T-helper 9 cell (primary cell): ENCODE measurements at regions not wholly inside any gene's neighbourhood (a gene's known extent, or its start where the extent isn't known, plus 50 kb on each side); places are given as distances from the start of the nearest gene placed in this dataset.
"Not testable (repeated sequence)": the region's sequence is repeated elsewhere in the genome, so short reads cannot be mapped to it uniquely, and the experiment has no call there.

Experiments used
- DNase-seq: peaks from one replicate; pipeline ENCODE4 v3.0.0-alpha.2; 2020

GRCh38 chr6:147924598-147924997, 416.1 kb downstream of the SAMD5 start:
- no peak for DNase-seq

DNA sequence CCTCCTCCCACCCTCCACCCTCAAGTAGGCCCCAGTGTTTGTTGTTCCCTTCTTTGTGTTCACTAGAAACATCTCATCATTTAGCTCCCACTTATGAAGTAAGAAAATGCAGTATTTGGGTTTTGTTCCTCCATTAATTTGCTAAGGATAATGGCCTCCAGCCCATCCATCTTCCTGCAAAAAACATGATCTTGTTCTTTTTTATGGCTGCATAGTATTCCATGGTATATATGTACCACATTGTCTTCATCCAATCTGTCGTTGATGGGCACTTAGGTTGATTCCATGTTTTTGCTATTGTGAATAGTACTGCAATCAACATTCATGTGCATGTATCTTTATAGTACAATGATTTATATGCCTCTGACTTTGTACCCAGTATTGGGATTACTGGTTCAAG, 416.8 kb upstream of the SASH1 start:
- DNase-seq = no peak

DNA sequence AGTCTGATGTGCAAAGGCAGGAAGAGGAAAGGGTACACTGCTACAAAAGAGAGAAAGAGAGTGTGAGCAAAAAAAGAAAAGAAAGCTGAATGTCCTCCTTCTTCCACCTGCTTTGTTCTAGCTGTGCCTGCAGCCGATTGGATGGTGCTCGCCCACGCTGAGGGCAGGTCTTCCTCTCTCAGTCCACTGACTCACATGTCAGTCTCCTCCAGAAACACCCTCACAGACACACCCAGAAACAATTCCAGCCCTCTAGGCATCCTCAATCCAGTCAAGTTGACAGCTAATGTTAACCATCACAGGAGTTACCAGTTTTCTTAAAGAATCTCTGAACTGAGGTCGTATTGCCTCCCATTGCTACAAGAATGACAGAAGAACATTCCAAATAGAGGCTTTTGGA, 411.9 kb upstream of the SASH1 start:
- no peak for DNase-seq

DNA sequence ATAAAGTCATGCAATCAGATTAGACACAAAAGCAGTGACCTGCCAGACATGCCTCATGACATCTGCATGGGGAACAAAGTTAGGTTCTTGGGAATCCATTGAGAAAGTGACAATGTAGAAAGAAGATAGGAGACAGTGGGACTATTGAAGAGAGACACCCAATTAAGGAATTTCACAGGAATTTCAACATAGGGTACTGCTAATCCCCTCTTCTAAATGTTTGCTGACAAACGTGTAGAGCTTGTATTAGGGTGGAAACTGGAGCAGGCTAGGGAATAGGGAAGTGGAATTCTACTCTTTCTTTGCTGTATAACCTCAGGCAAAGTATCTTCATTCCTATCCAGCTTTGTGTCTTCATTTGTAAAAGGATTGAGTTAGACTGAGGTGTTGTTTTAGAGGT, 409.4 kb upstream of the SASH1 start:
- DNase-seq = no peak

DNA sequence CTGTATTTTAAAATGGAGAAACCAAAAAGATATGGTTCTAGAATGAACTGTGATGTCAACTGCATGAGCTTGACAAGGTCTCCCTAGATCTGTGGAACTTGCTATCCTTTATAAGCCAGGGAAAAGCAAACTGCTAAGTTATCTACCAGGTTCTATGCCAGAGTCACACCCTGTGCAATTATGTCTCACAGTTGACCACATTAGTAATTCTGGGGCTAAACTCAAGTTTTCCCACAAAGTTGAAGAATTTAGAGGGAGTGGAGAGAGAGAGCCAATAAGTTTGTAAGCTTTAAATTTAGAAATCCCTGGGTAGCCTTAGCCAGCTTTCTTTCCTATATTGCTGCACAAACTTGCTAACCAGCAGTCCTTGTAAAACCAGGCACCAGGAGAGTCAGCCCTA, 407.0 kb upstream of the SASH1 start:
- DNase-seq = no peak

- DNase-seq = no peak
These were observed 405.8 kb upstream of the SASH1 start for GRCh38 chr6:147936703-147937470.

DNA sequence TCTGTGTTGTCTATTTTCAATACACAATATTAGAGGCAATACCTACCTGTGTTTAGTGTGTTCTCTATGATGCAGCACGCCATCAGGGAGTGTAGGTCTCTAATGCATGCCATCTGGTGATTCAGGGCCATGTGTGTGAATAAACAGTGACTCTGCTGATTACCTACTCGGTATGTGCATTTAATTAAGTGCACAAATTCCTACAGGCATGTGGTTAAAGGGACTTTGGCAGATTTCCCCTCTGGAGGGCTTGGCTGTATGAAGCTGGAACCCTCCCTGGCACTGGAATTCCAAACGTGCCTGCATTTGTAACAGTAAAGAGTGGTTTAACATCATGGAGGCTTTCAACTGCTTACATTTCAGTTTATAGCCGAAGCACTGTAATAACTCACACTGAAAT, 401.5 kb upstream of the SASH1 start:
- DNase-seq = no peak

- no peak for DNase-seq
These were observed 400.3 kb upstream of the SASH1 start for GRCh38 chr6:147942363-147942762.

DNA sequence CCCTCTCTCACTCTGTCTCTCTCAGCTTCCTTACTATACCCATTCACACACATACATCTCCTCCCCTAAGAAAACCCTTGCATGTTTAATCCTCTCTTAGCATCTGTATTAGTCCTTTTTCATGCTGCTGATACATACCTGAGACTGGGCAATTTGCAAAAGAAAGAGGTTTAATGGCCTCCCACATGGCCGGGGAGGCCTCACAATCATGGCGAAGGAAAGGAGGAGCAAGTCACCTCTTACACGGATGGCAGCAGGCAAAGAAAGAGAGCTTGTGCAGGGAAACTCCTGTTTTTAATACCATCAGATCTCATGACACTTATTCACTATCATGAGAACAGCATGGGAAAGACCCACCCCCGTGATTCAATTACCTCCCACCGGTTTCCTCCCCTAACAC, 398.5 kb upstream of the SASH1 start:
- DNase-seq = no peak

GRCh38 chr6:147947521-147947920, 395.1 kb upstream of the SASH1 start:
- DNase-seq = no peak

GRCh38 chr6:147949981-147950622, 392.5 kb upstream of the SASH1 start:
- no peak for DNase-seq

DNA sequence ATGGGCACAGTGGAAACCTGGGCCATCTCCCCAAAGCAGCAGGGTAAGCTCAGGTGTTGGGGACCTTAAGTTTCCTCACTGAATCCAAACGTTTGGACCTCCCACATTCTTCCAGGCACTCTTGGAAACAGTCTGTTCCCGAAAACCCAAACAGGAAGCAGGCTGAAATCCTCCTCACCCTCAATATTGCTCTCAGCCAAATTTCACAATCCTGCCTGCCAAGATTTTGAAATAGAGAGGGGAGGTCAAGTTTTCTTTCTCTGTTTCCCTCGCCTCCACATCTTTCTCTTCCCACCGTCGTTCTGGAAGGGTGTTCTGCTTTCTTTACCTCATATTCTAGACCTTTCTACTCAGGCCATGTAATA, 392.0 kb upstream of the SASH1 start:
- no peak for DNase-seq

GRCh38 chr6:147951726-147952125, 390.9 kb upstream of the SASH1 start:
- no peak for DNase-seq

- DNase-seq = no peak
These were observed 387.7 kb upstream of the SASH1 start for GRCh38 chr6:147954938-147955337.

DNA sequence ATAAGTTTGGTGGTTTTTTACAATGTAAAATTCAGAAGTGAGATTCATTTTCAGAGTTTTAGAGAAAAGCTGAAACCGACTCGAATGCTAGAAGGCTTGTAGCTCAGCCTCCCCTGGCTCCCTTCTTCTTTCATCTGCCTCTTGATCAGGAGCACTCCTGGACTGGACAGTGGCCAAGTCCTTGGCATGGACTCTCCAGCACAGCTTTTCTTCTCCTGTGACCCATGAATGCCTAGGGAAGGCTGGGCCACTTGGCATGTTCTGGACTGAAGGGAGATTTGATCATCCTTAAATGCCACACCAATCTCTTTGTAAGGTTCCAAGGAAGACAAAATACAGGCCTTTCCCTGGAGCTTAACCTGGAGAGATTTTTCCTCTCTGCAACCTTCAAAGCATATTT, 384.0 kb upstream of the SASH1 start:
- no peak for DNase-seq

DNA sequence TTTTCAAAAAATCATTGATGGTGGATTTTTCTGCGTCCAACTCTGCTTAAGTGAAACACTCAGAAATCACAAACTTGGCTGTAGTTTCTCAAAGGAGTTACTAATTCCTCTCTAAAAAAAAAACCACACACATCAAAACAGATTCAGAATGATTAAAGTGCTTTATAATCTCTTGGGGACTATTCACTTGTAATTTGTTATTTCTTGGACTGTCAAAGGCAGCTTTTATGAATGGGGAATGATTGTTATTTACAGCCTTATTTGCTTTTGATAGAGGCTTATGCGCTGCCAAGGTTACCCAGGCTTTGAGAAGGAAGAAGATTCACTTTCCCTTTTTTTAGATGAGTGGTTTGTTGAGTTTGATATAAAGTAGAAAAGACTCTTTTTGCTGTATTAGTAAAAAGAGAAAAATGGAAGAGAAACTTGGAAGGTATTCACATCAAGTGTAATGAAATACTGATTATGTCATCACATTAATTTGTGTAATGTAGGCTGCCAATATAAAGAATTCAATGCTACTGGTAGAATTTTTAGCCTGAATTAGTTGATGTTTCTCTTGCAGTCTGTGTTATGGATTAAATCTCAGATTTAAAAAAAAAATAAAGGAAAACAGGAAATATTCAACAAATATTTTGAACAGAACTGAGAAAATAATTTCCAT, 381.0 kb upstream of the SASH1 start:
- no peak for DNase-seq

- DNase-seq = not testable (repeated sequence)
These were observed 377.2 kb upstream of the SASH1 start for GRCh38 chr6:147965448-147965847.

DNA sequence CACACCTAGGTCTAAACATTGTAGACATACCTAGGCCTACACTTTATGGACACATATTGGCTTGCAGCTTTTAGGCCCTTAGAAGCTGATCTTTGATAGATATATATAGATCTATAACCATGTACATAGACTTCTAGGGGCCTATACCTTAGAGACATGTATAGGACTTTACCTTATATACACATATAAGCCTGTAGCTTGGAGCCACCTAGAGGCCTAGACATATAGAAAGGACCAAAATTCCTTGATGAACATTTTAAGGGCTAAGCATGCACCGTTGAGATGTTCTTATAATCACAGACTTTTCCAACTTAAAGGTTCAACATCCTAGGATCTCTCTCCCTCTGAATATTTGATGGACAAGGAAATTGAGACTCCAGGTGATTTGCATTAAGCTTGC, 371.7 kb upstream of the SASH1 start:
- DNase-seq = no peak

GRCh38 chr6:147972448-147972847, 370.2 kb upstream of the SASH1 start:
- no peak for DNase-seq

- DNase-seq = no peak
These were observed 368.8 kb upstream of the SASH1 start for GRCh38 chr6:147973806-147974205.

DNA sequence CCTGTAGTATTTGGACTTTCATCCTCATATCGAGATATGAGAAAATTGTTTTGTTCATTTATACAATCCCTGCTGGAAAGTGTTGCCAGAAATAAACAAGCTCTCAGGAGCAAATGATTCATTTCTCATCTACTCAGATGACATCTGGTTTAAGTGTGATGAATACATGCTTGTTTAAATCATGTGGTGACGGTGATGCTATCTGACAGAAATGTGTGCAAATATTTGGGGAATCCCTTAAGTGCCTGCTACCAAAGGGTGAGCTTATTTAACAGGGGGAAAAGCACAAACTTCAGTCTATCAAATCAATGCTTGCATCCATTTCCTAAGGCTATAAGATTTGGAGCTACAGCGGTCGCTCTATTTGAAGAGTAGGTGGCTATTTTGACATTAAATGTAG, 368.3 kb upstream of the SASH1 start:
- no peak for DNase-seq

- no peak for DNase-seq
These were observed 364.7 kb upstream of the SASH1 start for GRCh38 chr6:147977851-147978465.

- no peak for DNase-seq
These were observed 362.7 kb upstream of the SASH1 start for GRCh38 chr6:147979966-147980365.
